RPMI8226 (cell line): ENCODE measurements at regions not wholly inside any gene's neighbourhood (a gene's known extent, or its start where the extent isn't known, plus 50 kb on each side); places are given as distances from the start of the nearest gene placed in this dataset.

Source experiments
- DNase-seq: peaks from one replicate; pipeline ENCODE4 v3.0.0-alpha.2; 2015

DNA sequence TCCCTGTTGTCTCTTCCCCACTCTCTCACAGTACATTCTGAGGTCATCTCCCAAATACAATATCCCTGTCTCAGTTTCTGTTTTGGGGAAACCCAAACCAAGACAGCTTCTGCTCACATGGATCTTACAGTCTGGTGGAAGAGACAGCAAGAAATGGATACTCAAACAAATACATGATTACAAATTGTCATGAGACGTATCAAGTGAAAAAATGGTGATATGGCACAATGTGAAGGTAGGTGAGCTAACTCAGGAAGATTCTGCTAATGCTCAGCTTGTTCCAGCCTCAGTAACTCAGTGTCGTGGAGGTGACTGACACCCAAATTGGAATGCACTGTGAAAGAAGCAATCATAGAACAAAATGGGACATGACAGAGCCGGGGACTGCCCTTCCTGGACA, 68.3 kb downstream of the CHST1 start:
- DNase-seq, result no peak

DNA sequence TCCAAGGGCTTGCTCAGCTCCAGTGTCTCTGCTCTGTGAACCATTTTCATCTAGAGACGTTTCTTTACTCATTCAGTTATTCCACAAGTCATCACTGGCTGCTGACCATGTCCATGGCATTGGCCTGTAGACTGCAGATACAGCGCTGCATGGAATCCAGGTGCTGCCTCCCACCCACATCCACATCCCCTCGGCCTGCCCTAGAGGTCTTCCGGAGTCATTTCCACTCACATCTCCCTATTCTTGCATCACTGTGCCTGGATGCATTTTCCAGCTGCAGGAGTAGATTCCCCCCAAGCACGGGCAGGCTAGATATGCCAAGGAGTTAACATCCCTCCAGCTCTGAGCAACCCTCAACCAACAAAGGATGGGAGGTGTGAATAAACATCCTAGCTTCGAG, 68.9 kb downstream of the CHST1 start:
- no peak for DNase-seq

DNA sequence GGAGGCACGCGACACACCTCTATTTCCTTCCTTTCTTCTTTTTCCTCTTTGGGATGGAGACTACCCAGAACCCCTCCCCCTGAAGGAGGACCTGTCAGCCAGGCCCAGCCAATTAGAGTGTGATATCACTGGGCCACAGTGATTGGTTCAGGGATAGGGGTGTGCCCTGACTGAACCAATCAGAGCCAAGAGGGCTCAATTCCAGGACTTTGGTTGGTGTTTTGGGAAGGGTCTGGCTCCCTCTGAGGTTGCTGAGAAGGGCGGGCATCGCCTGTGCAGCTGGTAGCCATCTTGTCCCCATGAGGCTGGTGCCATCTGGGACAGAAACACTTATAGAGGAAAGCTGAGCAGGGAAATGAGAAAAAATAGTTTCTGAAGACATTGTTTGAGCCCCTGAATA, 71.4 kb downstream of the CHST1 start:
- no peak for DNase-seq

DNA sequence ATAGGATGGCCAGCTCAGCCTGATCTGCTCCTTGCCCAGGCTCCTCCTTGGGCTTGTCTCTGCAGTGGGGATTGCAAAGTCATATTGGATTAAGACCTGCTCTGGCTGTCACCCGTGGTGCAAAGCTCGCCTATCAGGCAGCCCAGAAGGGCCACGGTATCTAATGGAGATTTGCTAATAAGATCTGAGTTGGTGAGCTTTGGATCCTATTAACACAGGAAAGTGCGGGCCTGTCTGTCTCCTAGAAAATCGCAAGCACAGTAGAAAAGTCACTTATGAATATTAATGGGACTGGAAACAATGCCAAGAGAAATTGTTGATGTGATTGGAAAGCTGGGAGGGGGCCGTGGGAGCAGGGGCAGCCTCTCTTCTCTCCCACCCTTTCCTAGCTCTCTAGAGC, 72.8 kb downstream of the CHST1 start:
- DNase-seq, result no peak

DNA sequence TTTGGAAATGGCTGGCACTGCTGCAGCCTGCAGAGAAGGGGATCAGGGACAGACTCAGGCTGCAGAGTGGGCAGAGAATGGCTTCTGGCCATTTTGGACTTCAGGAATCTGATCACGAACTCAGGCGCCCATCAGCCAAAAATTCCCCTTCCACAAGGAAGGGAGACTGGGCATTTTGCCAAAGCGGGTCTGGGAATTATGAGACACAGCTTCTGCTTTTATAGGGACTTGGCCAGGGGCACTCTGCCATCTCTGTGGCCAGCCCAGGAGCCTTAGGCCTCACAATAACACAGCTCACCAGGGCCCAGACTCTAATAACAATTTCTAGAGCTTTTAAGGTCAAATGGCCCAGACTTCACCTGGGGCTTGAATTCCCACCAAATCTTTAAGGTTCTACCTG, 74.7 kb downstream of the CHST1 start:
- DNase-seq, result no peak

DNA sequence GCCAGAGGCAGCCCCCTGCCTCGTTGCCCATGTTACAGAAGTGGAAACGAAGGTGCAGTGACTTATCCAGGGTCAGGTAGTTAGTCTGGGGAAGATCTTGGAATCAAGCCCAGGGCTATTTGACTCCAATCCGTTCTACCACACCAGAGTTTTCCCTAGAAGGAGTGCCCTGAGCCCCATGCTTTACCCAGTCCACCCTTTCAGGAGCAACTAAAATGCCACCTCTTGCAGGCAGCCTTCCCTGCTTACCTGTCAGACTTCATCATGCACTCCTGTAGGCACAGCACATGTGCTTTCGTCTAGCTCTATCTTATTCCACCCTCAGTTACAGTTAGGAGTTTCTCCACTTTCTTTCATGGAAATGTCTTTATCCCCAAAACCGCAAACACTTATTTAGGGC, 80.2 kb downstream of the CHST1 start:
- DNase-seq, result no peak

DNA sequence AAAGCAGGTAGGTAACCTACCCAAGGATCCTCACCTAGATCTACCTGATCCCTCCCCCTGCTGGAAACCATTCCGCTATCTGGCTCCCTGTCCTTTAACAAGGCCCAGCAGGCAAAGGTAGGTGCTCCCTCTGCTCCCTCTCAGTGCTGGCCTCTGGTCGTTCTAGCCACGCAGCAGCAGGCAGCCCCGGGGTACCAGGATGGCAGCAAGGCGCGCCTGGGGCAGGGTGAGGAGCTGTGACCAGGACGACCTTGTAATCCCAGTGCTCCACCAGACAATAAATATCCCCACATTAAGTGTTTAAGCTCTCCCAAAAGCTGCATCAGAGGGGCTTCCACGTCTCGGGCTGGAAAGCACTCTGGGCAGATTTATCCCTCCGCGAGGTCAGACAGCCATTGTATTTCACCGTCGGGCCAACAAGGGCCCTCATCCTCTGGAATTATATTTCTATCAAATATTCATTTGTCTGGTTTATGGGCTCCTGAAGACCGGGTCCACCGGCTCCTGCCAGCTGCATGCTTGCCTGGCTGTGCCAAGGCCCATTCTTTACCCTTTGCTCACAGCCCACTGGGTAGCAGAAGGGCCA, 81.3 kb downstream of the CHST1 start:
- DNase-seq, result no peak

DNA sequence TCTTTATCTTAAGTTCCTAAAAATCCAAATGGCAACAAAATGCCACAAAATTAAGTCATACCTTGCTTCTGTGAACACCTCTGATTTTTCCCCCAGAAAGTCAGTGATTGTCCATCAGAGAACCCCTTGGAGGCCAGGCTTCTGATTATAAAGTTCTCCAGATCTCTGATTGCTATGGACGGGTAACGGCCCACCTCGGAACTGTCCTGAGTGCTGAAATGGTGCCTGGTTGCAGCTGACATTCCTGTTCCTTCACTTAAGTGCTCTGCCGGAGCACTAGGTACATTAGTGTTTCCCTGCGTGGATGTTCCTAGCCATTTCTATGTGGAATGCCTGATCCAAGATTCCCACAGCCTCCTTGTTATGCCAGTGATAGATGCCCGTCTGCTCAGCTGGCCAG, 85.0 kb downstream of the CHST1 start:
- peak; percentile 17 for DNase-seq

DNA sequence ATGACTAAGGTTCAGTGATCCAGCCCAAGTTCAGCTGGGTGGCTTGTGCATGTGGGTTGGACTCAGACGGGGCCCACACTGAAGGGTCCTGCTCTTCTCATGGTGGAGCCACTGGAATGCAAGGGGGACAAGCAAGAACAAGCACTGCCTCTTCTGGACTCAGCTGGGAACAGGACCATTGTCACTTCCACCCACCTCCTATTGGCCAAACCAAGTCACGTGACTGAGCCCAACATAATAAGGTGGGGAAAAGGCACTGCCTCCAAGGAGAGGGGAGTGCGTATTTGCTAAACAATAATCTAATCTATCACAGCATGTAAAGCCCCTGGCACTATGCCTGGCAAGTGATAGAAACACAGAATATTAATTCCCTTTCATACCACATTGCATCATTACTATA, 87.1 kb downstream of the CHST1 start:
- DNase-seq, result no peak

DNA sequence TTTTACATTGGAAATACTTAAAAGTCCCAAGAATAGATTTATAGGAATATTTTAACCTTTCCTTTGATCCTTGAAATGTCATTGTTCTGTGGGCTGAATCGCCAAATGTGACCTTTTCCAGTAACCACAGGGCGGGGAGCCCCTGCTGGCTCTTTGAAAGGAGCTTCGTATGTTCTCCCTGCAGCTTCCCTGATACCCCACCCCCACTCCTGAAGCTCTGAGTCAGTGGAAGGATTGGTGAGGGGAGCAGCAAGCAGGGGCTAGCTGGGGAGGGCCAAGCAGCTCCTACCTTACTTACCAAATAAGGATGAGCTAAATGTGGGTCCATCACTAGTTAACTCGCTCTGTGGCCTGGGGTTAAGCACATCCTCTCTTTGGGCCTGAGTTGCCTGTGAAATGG, 87.7 kb downstream of the CHST1 start:
- no peak for DNase-seq

DNA sequence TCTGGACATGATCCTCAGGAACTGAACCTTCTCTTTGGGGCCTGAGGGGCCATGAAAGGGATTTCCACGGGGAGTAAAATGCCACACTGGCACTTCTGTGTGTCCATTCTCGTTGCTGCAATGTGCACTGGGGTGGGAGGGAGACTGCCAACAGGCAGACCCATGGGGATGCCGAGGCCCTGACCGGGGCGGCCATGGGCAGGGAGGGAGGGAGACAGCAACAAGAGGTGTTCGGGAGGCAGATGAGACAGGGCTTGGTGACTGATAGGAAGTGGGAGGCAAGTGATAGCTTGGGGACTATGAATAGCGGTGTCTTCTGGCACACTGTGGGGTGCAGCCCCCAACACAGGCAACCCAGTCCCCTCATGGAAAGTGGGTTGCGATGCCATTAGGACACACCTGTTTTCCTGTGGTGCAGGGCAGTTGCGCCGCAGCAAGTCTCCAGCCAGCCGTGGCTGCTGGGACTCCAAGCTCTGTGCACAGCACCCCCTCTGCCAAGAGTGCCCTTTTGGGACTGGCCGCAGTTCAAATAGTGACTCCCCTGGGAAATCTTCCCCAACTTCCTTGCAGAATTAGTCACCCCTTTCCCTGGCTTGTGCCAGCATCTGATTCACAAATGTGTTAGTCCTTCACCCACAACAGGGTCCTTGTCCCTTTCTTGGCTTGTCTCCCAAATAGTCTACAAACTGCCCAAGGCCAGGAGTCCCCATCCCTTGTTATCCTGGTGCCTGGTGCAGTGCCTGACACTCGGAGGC, 88.8 kb downstream of the CHST1 start:
- DNase-seq, result no peak

DNA sequence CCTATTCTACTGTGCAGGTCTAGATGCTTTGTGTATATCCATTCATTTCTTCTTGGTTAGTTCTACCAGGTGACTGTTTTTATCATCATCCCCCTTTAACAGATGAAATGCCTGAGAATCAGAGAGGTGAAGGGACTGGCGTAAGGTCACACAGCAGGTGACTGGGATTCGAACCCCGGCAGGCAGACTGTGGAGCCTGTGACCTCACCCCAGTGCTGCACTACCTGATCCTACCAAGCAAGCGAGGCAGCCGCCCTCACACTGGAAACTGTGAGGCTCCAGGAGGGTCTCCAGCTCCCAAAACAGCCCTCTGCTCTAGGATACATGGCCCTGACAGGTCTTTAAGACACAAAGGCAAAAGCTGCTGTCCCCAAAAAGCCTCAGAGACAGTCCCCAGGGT, 91.7 kb downstream of the CHST1 start:
- no peak for DNase-seq

DNA sequence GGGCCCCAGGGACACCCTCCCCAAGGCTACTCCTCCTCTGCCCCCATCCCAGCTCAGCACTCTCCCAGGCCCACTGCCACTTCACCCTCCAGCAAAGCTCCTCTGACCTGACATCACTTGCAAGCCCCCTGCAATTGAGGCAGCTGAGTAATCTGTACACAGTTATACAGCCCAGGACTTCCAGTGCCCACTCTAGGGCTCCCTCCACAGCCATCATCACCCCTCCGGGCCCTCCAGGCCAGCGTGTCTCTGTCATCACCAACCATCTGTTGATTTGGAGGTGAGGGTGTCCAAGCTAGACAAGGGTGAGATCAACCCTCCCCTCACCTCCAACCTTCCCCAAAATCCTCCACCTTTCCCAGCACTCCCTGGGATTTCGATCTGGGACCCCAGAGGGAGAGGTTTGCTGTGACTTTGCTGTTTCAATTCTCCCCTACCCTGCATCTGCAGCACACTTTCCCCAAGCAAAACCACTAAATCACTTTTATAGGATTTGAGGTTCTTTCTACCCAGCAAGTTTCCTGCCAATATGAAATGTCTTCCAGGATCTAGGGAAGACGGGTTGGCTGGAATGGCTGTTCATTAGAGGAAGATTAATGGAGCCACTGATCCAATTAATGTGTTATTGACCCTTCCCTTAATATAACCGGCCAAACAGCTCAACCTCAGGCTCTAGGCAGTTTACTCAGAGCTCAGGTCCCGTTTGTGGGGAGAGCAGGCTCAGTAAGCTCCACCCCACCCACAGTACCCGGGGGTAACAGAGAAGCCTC, 92.9 kb downstream of the CHST1 start:
- DNase-seq, result no peak

DNA sequence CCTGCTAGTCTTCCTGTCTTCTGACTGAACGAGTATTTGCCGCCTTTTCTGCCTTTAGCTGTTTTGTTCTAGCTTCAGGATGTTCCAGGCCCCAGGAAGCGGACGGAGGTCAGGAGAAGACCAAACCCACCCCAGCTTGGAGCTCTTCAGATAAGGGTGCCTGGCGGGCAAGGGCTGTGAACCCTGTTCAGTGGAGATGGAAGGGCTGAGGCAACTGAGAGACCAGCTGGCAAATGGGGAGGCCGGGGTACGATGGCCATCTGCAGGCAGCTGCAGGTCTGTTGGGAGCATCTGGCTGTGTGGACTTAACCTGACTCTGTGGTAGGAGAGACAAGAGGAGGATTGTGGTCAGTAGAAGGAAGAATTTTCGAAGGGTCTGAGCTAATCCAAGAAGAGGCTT, 95.6 kb downstream of the CHST1 start:
- no peak for DNase-seq

DNA sequence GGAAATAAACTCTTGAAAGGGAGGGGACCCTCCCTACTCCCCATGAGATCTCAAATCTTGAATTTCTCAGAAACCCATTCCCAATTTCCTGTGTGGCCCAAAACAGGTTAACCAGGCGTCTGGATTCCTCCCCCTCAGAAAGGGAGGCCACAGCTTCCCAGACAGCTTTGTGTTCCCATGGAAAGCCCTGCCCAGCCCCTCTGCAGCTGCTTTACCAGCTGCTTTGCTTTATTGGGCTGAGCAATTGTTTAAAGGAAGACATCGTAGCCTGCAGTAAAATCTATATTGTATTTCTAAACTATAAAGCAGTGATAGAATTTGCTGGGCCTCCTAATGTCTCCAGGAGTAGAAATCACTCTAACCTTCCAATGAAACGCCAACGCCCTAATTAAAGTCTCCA, 97.4 kb downstream of the CHST1 start:
- DNase-seq, result no peak

DNA sequence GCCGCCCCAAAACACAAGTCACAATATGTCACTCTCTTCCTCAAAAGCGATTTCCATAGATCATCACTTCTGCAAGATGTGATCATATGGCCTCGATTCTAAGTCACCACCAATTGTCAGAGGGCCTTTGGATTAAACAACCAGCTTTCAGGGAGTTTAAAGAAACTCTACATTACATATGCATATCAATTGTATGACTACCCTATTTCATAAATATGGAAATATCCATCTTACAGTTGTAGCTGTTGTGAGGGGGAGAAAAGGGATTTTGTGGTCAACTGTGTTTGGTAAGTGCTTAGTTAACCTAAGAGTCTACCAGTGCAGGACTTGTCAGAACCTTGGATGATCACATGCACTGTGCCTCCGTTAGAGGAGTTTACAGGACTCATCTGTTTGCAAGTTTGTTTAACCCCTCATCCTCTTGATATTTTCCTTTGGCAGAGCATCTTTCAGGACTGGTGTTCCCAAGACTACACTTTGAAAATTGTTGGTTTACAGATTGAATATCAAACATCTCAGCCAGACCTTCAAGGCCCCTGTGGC, 99.9 kb downstream of the CHST1 start:
- DNase-seq, result no peak

DNA sequence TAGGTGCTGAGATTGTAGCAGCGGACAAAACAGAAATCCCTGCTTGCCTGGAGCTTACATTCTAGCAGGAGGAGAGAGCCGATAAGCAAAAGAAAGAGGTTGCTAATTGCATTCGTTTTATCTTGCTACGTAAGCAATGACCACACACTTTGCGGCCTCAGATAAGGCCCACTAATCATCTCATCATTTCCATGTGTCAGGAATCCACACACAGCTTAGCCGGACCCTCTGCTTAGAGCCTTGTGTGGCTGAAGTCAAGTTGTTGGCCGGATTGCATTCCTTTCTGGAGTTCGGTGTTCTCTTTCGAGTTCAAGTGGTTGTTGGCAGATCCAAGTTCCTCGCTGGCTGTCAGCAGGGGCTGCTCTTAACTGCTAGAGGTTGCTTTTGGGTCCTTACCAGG, 101.6 kb downstream of the CHST1 start:
- no peak for DNase-seq

DNA sequence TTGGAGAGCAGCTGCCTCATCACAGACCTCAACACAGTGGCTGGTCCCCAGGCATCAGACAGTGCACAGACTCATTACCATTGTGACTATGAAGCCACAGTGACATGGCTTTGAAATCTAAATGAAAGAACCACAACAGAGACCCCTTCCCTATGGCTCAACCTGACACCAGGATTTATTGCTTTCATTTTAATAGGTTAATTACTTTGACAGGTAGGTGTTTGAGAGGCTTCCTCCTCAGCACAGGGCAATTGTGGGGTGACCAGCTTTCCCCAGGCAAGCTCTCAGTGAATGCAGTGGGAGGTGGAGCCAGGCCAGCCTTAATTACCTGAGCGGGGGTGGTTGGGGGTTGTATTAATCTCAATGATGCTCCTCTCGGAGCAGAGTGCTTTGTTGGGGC, 102.3 kb downstream of the CHST1 start:
- no peak for DNase-seq

DNA sequence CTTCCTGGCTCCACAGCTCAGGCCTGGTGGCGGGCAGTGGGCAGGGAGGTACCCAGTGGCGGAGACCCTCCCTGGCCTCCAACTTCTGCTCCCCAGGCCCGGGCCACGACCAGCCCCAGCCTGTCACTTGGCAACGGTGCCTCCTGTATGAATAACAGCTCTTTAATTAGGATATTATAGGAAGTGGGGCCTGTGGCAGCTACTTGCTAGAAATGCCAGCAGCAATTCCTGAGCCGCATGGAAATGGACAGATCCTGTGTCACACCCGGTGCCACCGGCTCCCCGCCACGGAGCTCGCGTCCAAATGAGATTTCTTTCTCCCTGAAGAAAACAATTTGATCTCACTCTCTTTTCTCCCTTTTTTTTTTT, 104.5 kb downstream of the CHST1 start:
- no peak for DNase-seq

DNA sequence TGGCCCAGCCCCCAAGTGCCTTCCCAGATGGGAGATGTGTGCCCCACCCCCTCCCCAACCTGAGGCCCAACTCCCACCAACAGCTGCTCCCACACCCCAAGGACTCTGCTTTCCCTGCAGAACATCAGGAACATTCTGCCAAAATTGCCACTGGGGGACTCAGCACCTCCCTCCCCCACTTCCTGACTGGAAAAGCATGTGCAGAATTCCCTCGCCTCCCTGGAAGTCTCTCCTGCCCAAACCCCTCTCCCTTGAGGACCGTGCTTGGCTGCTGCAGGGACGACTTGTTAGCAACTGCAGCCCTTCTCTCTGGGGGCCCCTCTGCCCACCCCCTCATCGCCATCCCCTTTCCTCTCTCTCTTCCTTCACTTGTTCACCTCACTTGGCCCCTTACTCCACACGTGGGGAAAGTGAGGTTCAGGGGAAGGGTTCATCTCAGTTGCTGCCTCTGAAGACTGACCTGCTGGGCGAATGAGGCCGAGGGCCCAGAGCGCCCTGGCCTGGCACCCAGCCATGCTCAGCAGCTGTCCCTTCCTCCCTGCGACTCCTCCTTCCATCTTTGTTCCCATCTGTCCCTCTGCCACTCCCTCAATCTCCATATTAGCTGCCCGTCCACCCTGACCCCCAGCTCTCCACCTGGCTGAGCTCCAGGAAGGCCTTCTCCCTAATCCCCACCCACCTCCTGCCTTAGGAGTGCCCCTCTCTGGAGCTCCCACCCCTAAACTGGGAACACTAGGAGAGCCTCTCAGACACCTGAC, 105.1 kb downstream of the CHST1 start:
- no peak for DNase-seq

DNA sequence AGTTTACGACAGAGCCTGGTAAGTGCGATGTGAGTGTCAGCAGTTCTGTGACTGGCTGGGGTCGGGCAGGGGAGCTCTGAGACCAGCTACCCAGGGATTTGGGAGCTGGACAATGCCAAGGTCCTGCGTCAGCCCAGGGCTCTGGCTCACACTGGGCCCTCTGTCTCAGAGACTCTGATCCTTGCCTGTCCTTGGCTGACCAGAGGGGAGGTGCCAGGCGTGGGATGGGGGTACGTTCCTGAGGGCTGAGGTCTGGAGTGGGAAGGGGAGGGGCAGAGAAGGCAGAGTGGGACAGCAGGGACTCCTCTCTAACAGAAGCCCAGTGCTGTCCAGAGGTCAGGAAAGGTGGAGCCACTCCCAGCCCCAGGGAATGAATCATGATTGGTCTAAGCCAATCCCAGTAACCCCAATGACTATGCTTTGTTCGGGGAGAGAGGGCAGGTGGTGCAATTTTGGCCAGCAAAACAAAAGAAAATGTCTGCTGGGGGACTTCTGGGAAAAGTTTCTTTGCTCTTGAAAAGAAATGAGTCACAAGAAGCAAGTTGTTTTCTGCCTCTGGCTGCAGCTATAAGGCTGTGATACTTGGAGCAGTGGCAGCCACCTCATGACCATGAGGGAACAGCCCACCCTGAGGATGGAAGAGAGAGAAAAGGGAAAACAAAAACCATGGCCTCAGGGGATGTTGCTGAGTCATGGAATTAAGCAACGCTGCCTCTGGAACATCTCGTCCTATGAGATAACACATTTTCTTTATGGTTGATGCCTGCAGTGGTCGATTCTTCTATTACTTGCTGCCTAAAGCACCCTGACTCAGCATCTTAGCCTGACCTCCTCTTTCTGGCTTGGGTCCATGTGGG, 108.3 kb downstream of the CHST1 start:
- DNase-seq, result no peak

DNA sequence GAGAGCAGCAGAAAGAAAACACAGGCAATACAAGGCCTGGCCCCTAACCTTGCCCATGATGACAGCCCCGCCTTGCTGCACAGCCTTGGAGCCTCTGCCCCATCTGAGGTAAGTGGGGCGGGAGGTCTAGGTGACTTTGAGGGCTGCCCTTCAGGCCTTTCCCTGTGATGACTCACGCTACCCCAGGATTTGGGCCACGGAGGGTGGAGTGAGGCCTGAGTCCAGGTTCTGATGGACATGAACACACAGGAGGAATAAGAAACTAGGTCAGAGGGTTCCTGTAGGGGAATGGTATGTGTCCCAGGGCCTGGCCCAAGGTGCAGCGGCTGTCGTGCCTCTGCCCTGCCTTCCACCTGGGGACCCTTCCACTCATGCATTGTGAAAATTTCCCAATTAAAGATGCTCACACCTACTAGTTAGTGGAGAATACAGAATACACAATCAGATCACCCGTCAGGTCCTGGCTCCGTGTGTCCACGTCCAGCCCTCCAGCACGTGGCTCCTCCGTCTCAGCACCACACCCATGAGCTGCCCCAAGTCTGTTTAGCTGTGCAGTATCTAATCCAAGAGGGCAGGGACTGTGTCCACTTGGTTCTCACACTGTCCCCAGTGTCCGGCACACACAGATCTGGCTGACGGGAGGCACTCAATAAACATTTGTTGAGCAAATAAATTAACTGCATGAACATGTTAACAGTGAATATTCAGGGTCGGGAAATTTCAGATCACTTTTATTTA, 111.0 kb downstream of the CHST1 start:
- no peak for DNase-seq
